ENCODE measurements at regions not wholly inside any gene's neighbourhood (a gene's known extent, or its start where the extent isn't known, plus 50 kb on each side); places are given as distances from the start of the nearest gene placed in this dataset.

- TF ChIP-seq EZH2 (IDR thresholded peaks at IDR 0.05; ENCODE audit: borderline replicate concordance, low read length) (no peak), CTCF (IDR thresholded peaks at IDR 0.05; ENCODE audit: low read length) (no peak)
- Histone ChIP-seq H3K4me2 (ENCODE audit: low read length) (no peak overlapping the region), H3K36me3 (ENCODE audit: insufficient read depth, low read length) (no peaks in the 10 kb centered on the region), H3K27ac (ENCODE audit: low read depth, low read length, poor library complexity, severe bottlenecking) (no peak overlapping the region), H3K9ac (ENCODE audit: low read length) (no peak overlapping the region), H3F3A (ENCODE audit: insufficient read depth, low read length) (no peaks in the 10 kb centered on the region), H3K79me2 (ENCODE audit: insufficient read depth, low read length) (no peaks in the 10 kb centered on the region), H2AFZ (ENCODE audit: low read length) (no peak overlapping the region), H3K4me1 (ENCODE audit: insufficient read depth, low read length, severe bottlenecking) (no peaks in the 10 kb centered on the region), H3K9me2 (ENCODE audit: low read depth, low read length) (no peaks in the 10 kb centered on the region), H3K4me3 (ENCODE audit: low read depth, low read length, poor library complexity, severe bottlenecking) (no peak overlapping the region), H3K27me3 (ENCODE audit: insufficient read depth, low read length) (no peaks in the 10 kb centered on the region), H3K9me3 (ENCODE audit: low read length) (no peaks in the 10 kb centered on the region), H4K20me1 (ENCODE audit: insufficient read depth, low read length) (no peaks in the 10 kb centered on the region)
Observed at GRCh38 chr9:28916348-28916747, 1343.1 kb upstream of the C9orf72 start.

- Histone ChIP-seq H3K9me3 (ENCODE audit: low read length) (no peaks in the 10 kb centered on the region), H3K9ac (ENCODE audit: low read length) (no peak overlapping the region)
- TF ChIP-seq CTCF (IDR thresholded peaks at IDR 0.05; ENCODE audit: low read length) (no peak), EZH2 (IDR thresholded peaks at IDR 0.05; ENCODE audit: borderline replicate concordance, low read length) (no peak)
Observed at GRCh38 chr9:28921857-28922500, 1348.7 kb upstream of the C9orf72 start.

GRCh38 chr9:28922891-28923290 is 1349.6 kb upstream of the C9orf72 start:
- no peak for TF ChIP-seq CTCF (IDR thresholded peaks at IDR 0.05; ENCODE audit: low read length)
- TF ChIP-seq EZH2 (IDR thresholded peaks at IDR 0.05; ENCODE audit: borderline replicate concordance, low read length) = no peak
- no peaks in the 10 kb centered on the region for H3F3A ChIP-seq (ENCODE audit: insufficient read depth, low read length)
- no peaks in the 10 kb centered on the region for H3K27me3 ChIP-seq (ENCODE audit: insufficient read depth, low read length)
- no peaks in the 10 kb centered on the region for H3K79me2 ChIP-seq (ENCODE audit: insufficient read depth, low read length)
- H3K4me3 ChIP-seq (ENCODE audit: low read depth, low read length, poor library complexity, severe bottlenecking) = no peak overlapping the region
- H3K9ac ChIP-seq (ENCODE audit: low read length) = no peak overlapping the region
- H3K4me2 ChIP-seq (ENCODE audit: low read length) = no peak overlapping the region
- H3K9me2 ChIP-seq (ENCODE audit: low read depth, low read length) = no peaks in the 10 kb centered on the region
- no peak overlapping the region for H3K27ac ChIP-seq (ENCODE audit: low read depth, low read length, poor library complexity, severe bottlenecking)
- no peaks in the 10 kb centered on the region for H4K20me1 ChIP-seq (ENCODE audit: insufficient read depth, low read length)
- H3K36me3 ChIP-seq (ENCODE audit: insufficient read depth, low read length) = no peaks in the 10 kb centered on the region
- H3K9me3 ChIP-seq (ENCODE audit: low read length) = no peaks in the 10 kb centered on the region
- H3K4me1 ChIP-seq (ENCODE audit: insufficient read depth, low read length, severe bottlenecking) = no peaks in the 10 kb centered on the region
- H2AFZ ChIP-seq (ENCODE audit: low read length) = no peak overlapping the region

More at GRCh38 chr9:28921857-28922500, 1348.7 kb upstream of the C9orf72 start:
- Histone ChIP-seq H3K27me3 (ENCODE audit: insufficient read depth, low read length) (no peaks in the 10 kb centered on the region), H3F3A (ENCODE audit: insufficient read depth, low read length) (no peaks in the 10 kb centered on the region), H3K27ac (ENCODE audit: low read depth, low read length, poor library complexity, severe bottlenecking) (no peak overlapping the region), H3K4me2 (ENCODE audit: low read length) (no peak overlapping the region), H3K36me3 (ENCODE audit: insufficient read depth, low read length) (no peaks in the 10 kb centered on the region), H4K20me1 (ENCODE audit: insufficient read depth, low read length) (no peaks in the 10 kb centered on the region), H3K4me3 (ENCODE audit: low read depth, low read length, poor library complexity, severe bottlenecking) (no peak overlapping the region), H3K79me2 (ENCODE audit: insufficient read depth, low read length) (no peaks in the 10 kb centered on the region), H3K4me1 (ENCODE audit: insufficient read depth, low read length, severe bottlenecking) (no peaks in the 10 kb centered on the region), H2AFZ (ENCODE audit: low read length) (no peak overlapping the region), H3K9me2 (ENCODE audit: low read depth, low read length) (no peaks in the 10 kb centered on the region)
